GM12891 (cell line): ENCODE measurements at regions not wholly inside any gene's neighbourhood (a gene's known extent, or its start where the extent isn't known, plus 50 kb on each side); places are given as distances from the start of the nearest gene placed in this dataset.

Experiments
- PAX5 ChIP-seq: IDR thresholded peaks from 2 replicates; pipeline ENCODE4 v1.6.1; 2011; ENCODE audit warnings: low read length, moderate library complexity, mild to moderate bottlenecking; ENCODE audit not compliant: insufficient read depth, severe bottlenecking
- POLR2A ChIP-seq: IDR thresholded peaks from 2 replicates; pipeline ENCODE4 v1.6.1; 2011; ENCODE audit warnings: low read depth, low read length, control low read depth
- POLR2AphosphoS5 ChIP-seq: IDR thresholded peaks from 2 replicates; pipeline ENCODE4 v1.6.1; 2011; ENCODE audit warnings: low read depth, low read length, control low read depth
- TAF1 ChIP-seq: IDR thresholded peaks from 2 replicates; pipeline ENCODE4 v1.6.1; 2011; ENCODE audit warnings: low read depth, low read length, control low read depth

DNA sequence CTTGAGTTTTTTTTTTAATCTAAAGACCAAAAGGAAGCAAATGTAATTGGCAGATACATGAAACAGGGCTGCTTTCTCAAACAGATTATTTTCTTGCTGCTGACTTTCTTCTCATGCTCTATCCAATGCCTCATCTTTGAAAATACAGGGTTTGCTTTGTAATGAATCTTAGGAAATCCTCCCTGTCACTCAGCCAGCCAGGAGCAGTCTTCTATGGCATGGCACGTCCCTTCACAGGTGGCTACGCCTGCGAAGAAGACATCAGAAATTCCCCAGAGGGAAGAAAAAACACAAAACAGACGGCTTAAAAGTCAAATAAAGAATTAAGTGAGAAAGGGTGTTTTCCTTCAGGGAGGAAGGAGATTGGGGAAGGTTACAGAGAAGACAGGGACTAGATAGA lies 242.5 kb downstream of the IGSF11 start:
- no peak for TF ChIP-seq POLR2A
- no peak for TF ChIP-seq PAX5
- TF ChIP-seq POLR2AphosphoS5: no peak
- no peak for TF ChIP-seq TAF1
